K562 (cell line): ENCODE measurements at regions not wholly inside any gene's neighbourhood (a gene's known extent, or its start where the extent isn't known, plus 50 kb on each side); places are given as distances from the start of the nearest gene placed in this dataset.

Experiments used
- ATAC-seq: fragments of 200-7000 bp; cut with Tn5 transposase; 3 replicates; pipeline ENCODE4 v1.9.1; 2020; ENCODE audit warnings: moderate library complexity
- BruUV-seq: library from RNA; stranded (reverse); fragments of 400-500 nt; replicated peaks from 2 replicates; lab custom pipeline; 2021; lab: Mats Ljungman, UMichigan
- CTCF ChIA-PET: fragments of 300-600 bp; formaldehyde crosslinking; extraction: SDS; loops from one replicate; lab custom pipeline; 2021; ENCODE audit warnings: low intra/inter-chr PET ratio; lab: Yijun Ruan, JAX
- POLR2A ChIA-PET: fragments of 300-600, 350-650 bp; sonication (Branson Sonifier 250); formaldehyde crosslinking; extraction: SDS; loops from one replicate; lab custom pipeline; 2021; ENCODE audit warnings: antibody characterized with exemption, inconsistent platforms; lab: Yijun Ruan, JAX
- DNase-seq, 4 experiments: peaks; one replicate each; pipeline versions ENCODE4 v3.0.0 to v3.0.0-alpha.2; 2011 to 2018; ENCODE audit warnings: low spot score in 3 of 4, mixed read lengths in 3 of 4; ENCODE audit errors: extremely low read depth in 1 of 4
- FAIRE-seq: peaks from 2 replicates; lab custom pipeline; 2011; peaks lifted over from hg19 to GRCh38; lab: Jason Lieb, UNC
- H2AFZ ChIP-seq: 2 replicates; pipeline ENCODE4 v1.6.0; 2011; ENCODE audit warnings: low read depth, low read length, control low read depth, inconsistent platforms
- H3K27ac ChIP-seq: fragments of 200-600 bp; 3 replicates; pipeline ENCODE4 v1.8.0; 2011; ENCODE audit warnings: low read depth, mild to moderate bottlenecking, control low read depth, inconsistent platforms, low read length, moderate library complexity, mixed read lengths; ENCODE audit errors: extremely low read depth
- H3K27me3 ChIP-seq, 2 experiments: fragments of 300-600 bp in 1 of 2; 2 replicates in 1 of 2; 3 replicates in 1 of 2; pipeline versions ENCODE4 v1.6.0 to v1.8.0; 2011; ENCODE audit warnings: inconsistent platforms in 2 of 2, low read length in 2 of 2, mild to moderate bottlenecking in 1 of 2, mixed read lengths in 1 of 2, moderate library complexity in 1 of 2; ENCODE audit not compliant: control insufficient read depth in 2 of 2, insufficient read depth in 2 of 2
- H3K36me3 ChIP-seq: fragments of 300-600 bp; 3 replicates; pipeline ENCODE4 v1.8.0; 2011; ENCODE audit warnings: mild to moderate bottlenecking, low read length, inconsistent platforms; ENCODE audit not compliant: control insufficient read depth, insufficient read depth
- H3K4me1 ChIP-seq, 2 experiments: fragments of 200-600 bp in 1 of 2; replicated peaks in 1 of 2; 2 replicates in 1 of 2; 3 replicates in 1 of 2; pipeline versions ENCODE4 v1.5.1 to v1.8.0; 2011; ENCODE audit warnings: inconsistent platforms in 2 of 2, low read length in 2 of 2, mild to moderate bottlenecking in 1 of 2, mixed read lengths in 1 of 2, moderate library complexity in 1 of 2; ENCODE audit not compliant: control insufficient read depth in 2 of 2, insufficient read depth in 2 of 2
- H3K4me2 ChIP-seq: 2 replicates; pipeline ENCODE4 v1.6.1; 2011; ENCODE audit warnings: low read length, control low read depth, inconsistent platforms, mixed read lengths; ENCODE audit not compliant: insufficient read depth
- H3K4me3 ChIP-seq: fragments of 200-600 bp; sonication (generic), shearing (Covaris generic); 2 replicates; pipeline ENCODE4 v1.5.1; 2016; ENCODE audit warnings: control low read depth, inconsistent platforms
- H3K79me2 ChIP-seq: fragments of 200-600 bp; 3 replicates; pipeline ENCODE4 v1.8.0; 2011; ENCODE audit warnings: low read length, inconsistent platforms; ENCODE audit not compliant: control insufficient read depth, insufficient read depth
- H3K9ac ChIP-seq, 2 experiments: 2 replicates each; pipeline versions ENCODE4 v1.6.0 to v1.6.1; 2011; ENCODE audit warnings: low read depth in 2 of 2, low read length in 2 of 2, control low read depth in 1 of 2, inconsistent platforms in 1 of 2, mild to moderate bottlenecking in 1 of 2, mixed read lengths in 1 of 2; ENCODE audit not compliant: insufficient read depth in 1 of 2
- H3K9me1 ChIP-seq: one replicate; pipeline ENCODE4 v1.6.0; 2011; ENCODE audit warnings: inconsistent platforms, mild to moderate bottlenecking, low read length, moderate library complexity; ENCODE audit not compliant: control insufficient read depth, insufficient read depth
- H3K9me3 ChIP-seq: replicated peaks from 2 replicates; pipeline ENCODE4 v1.5.1; 2011; ENCODE audit warnings: low read depth, low read length, inconsistent platforms; ENCODE audit not compliant: control insufficient read depth, insufficient read depth
- H4K20me1 ChIP-seq: replicated peaks from 2 replicates; pipeline ENCODE4 v1.6.1; 2011; ENCODE audit warnings: low read length, inconsistent platforms, mixed read lengths; ENCODE audit not compliant: control insufficient read depth, insufficient read depth
- CHD2 ChIP-seq: IDR thresholded peaks from 2 replicates; pipeline ENCODE4 v1.6.1; 2011; ENCODE audit warnings: low read depth, low read length
- GTF2E2 ChIP-seq: fragments of 200-800 bp; sonication (Bioruptor generic); IDR thresholded peaks from 2 replicates; pipeline ENCODE4 v1.6.1; 2016; ENCODE audit warnings: missing genetic modification characterization, missing compliant biosample characterization
- YBX1 ChIP-seq: fragments of 450-650 bp; IDR thresholded peaks from 2 replicates; pipeline ENCODE4 v1.7.1; 2016; ENCODE audit warnings: mild to moderate bottlenecking
- ZNF431 ChIP-seq: sonication (generic); formaldehyde crosslinking; IDR thresholded peaks from 2 replicates; pipeline ENCODE4 v1.8.0; 2022; ENCODE audit warnings: mild to moderate bottlenecking, missing genetic modification reagents
- WGBS: fragments of 100-300 bp; shearing (Covaris generic); methylation state at CpG from one replicate; pipeline ENCODE4 v1.1.6; 2016; ENCODE audit warnings: low coverage, mixed read lengths; ENCODE audit not compliant: insufficient coverage; ENCODE audit errors: missing lambda C conversion rate; 5-methylcytosine and 5-hydroxymethylcytosine counted together
- in situ Hi-C: fragments of 300-500 bp; cut with MboI; formaldehyde crosslinking; loops from 4 replicates; pipeline ENCODE4 v1.15.0; 2018; ENCODE audit warnings: inconsistent platforms, mixed read lengths
- intact Hi-C: fragments of 100-400 bp; cut with micrococcal nuclease; formaldehyde crosslinking; loops from 2 replicates; pipeline ENCODE4 v1.14.2; 2022

GRCh38 chr4:133776961-133777360 lies 424.6 kb downstream of the PABPC4L start:
- no peak overlapping the region for H2AFZ ChIP-seq
- no peaks in the 10 kb centered on the region for H4K20me1 ChIP-seq
- DNase-seq (no peak), ATAC-seq (no peak), FAIRE-seq (no peak)
- no peak overlapping the region for H3K27ac ChIP-seq
- H3K4me3 ChIP-seq: no peak overlapping the region
- H3K9me3 ChIP-seq: no peaks in the 10 kb centered on the region
- ChIA-PET POLR2A (no interaction called here), CTCF (no interaction called here)
- no TSS peak for BruUV-seq
- no peaks in the 10 kb centered on the region for H3K4me1 ChIP-seq
- TF ChIP-seq CHD2 (no peak), YBX1 (no peak)
- intact Hi-C loops: no loop called here
- no peaks in the 10 kb centered on the region for H3K36me3 ChIP-seq
- no peaks in the 10 kb centered on the region for H3K27me3 ChIP-seq
- H3K4me2 ChIP-seq: no peak overlapping the region
- no peaks in the 10 kb centered on the region for H3K79me2 ChIP-seq
- H3K9me1 ChIP-seq: no peaks in the 10 kb centered on the region
- in situ Hi-C loops: no loop called here
- no peak overlapping the region for H3K9ac ChIP-seq
- 14% methylated on average over 4 of the region's 4 CpGs for WGBS

- no peaks in the 10 kb centered on the region for H4K20me1 ChIP-seq
- CTCF ChIA-PET: no interaction called here
- DNase-seq (no peak), FAIRE-seq (no peak), ATAC-seq (no peak)
- in situ Hi-C loops (no loop called here), intact Hi-C loops (no loop called here)
- no peaks in the 10 kb centered on the region for H3K9me3 ChIP-seq
- H3K36me3 ChIP-seq: no peaks in the 10 kb centered on the region
- H3K4me2 ChIP-seq: no peak overlapping the region
- BruUV-seq: no TSS peak
- no peaks in the 10 kb centered on the region for H3K9me1 ChIP-seq
- no peak overlapping the region for H3K27ac ChIP-seq
- no peak overlapping the region for H3K9ac ChIP-seq
- TF ChIP-seq ZNF431 (CRISPR knock-in tag) (peak; percentile 92), GTF2E2 (tag) (no peak)
- no peak overlapping the region for H3K4me3 ChIP-seq
- POLR2A ChIA-PET: no interaction called here
- H3K27me3 ChIP-seq: no peaks in the 10 kb centered on the region
- H3K4me1 ChIP-seq: no peaks in the 10 kb centered on the region
- WGBS: 11% methylated on average over 2 of the region's 2 CpGs
- no peak overlapping the region for H2AFZ ChIP-seq
- H3K79me2 ChIP-seq: no peaks in the 10 kb centered on the region
These were observed 425.1 kb downstream of the PABPC4L start for GRCh38 chr4:133776503-133776902.
